Endothelial cell of umbilical vein (primary cell): ENCODE measurements at regions not wholly inside any gene's neighbourhood (a gene's known extent, or its start where the extent isn't known, plus 50 kb on each side); places are given as distances from the start of the nearest gene placed in this dataset.
"Not testable (repeated sequence)": the region's sequence is repeated elsewhere in the genome, so short reads cannot be mapped to it uniquely, and the experiment has no call there.

Experiments
- BruUV-seq: library from RNA; stranded (reverse); fragments of 400-500 nt; replicated peaks from 2 replicates; lab custom pipeline; 2021; lab: Mats Ljungman, UMichigan
- CTCF ChIA-PET: fragments of 300-600, 350-600 bp; sonication (Branson Sonifier 250); formaldehyde crosslinking; loops from one replicate; lab custom pipeline; 2021; ENCODE audit warnings: antibody characterized with exemption, inconsistent platforms; lab: Charles Lee
- POLR2A ChIA-PET: fragments of 300-600, 350-600 bp; sonication (Branson Sonifier 250); formaldehyde crosslinking; loops from one replicate; lab custom pipeline; 2021; ENCODE audit warnings: antibody characterized with exemption, inconsistent platforms; lab: Charles Lee
- DNase-seq: peaks from one replicate; pipeline ENCODE4 v3.0.0-alpha.2; 2011; ENCODE audit warnings: low read depth, low spot score
- FAIRE-seq: peaks from 2 replicates; lab custom pipeline; 2011; peaks lifted over from hg19 to GRCh38; lab: Jason Lieb, UNC
- H2AFZ ChIP-seq: 2 replicates; pipeline ENCODE4 v1.6.0; 2012; ENCODE audit warnings: low read depth, low read length, control low read depth, inconsistent platforms
- H3K27ac ChIP-seq: 2 replicates; pipeline ENCODE4 v1.5.1; 2011; ENCODE audit warnings: low read depth, mild to moderate bottlenecking, control low read depth, low read length, moderate library complexity; ENCODE audit not compliant: insufficient read depth
- H3K27me3 ChIP-seq, 2 experiments: 2 replicates each; pipeline versions ENCODE4 v1.6.0 to v1.6.1; 2011; ENCODE audit warnings: low read length in 2 of 2, mixed read lengths in 1 of 2; ENCODE audit not compliant: control insufficient read depth in 2 of 2, insufficient read depth in 2 of 2
- H3K36me3 ChIP-seq, 2 experiments: 2 replicates in 1 of 2; 3 replicates in 1 of 2; pipeline ENCODE4 v1.5.1; 2011; ENCODE audit warnings: low read length in 2 of 2, mild to moderate bottlenecking in 1 of 2, moderate library complexity in 1 of 2; ENCODE audit not compliant: control insufficient read depth in 2 of 2, insufficient read depth in 2 of 2; ENCODE audit errors: extremely low read depth in 1 of 2
- H3K4me1 ChIP-seq: 3 replicates; pipeline ENCODE4 v1.5.1; 2011; ENCODE audit warnings: mild to moderate bottlenecking, low read length; ENCODE audit not compliant: control insufficient read depth, insufficient read depth; ENCODE audit errors: extremely low read depth
- H3K4me2 ChIP-seq: 2 replicates; pipeline ENCODE4 v1.6.1; 2011; ENCODE audit warnings: low read length, control low read depth, mixed read lengths; ENCODE audit not compliant: insufficient read depth
- H3K4me3 ChIP-seq, 3 experiments: fragments of 200-600 bp in 1 of 3; sonication (generic), shearing (Covaris generic) in 1 of 3; replicated peaks in 1 of 3; 2 replicates each; pipeline ENCODE4 v1.5.1; 2011 to 2016; ENCODE audit warnings: control low read depth in 3 of 3, low read length in 3 of 3, mild to moderate bottlenecking in 2 of 3, inconsistent platforms in 1 of 3, low read depth in 1 of 3, moderate library complexity in 1 of 3; ENCODE audit not compliant: insufficient read depth in 1 of 3
- H3K79me2 ChIP-seq: 2 replicates; pipeline ENCODE4 v1.6.0; 2012; ENCODE audit warnings: low read length, inconsistent platforms; ENCODE audit not compliant: control insufficient read depth, insufficient read depth
- H3K9ac ChIP-seq: replicated peaks from 2 replicates; pipeline ENCODE3; 2011; ENCODE audit warnings: low read length, control low read depth; ENCODE audit not compliant: insufficient read depth; ENCODE audit errors: extremely low read depth
- H3K9me1 ChIP-seq: replicated peaks from 3 replicates; pipeline ENCODE4 v1.6.0; 2011; ENCODE audit warnings: mild to moderate bottlenecking, low read length; ENCODE audit not compliant: control insufficient read depth, insufficient read depth; ENCODE audit errors: extremely low read depth
- H3K9me3 ChIP-seq: replicated peaks from 2 replicates; pipeline ENCODE4 v1.5.1; 2012; ENCODE audit warnings: low read length, inconsistent platforms; ENCODE audit not compliant: control insufficient read depth, insufficient read depth
- H4K20me1 ChIP-seq: replicated peaks from 2 replicates; pipeline ENCODE3; 2011; ENCODE audit warnings: mild to moderate bottlenecking, low read length; ENCODE audit not compliant: control insufficient read depth, insufficient read depth; ENCODE audit errors: extremely low read depth
- EZH2 ChIP-seq: IDR thresholded peaks from 2 replicates; pipeline ENCODE4 v1.6.1; 2012; ENCODE audit warnings: borderline replicate concordance, low read depth, mild to moderate bottlenecking, moderate library complexity, low read length, inconsistent platforms; ENCODE audit not compliant: severe bottlenecking
- FOS ChIP-seq: IDR thresholded peaks from 2 replicates; pipeline ENCODE4 v1.6.1; 2011; ENCODE audit warnings: mild to moderate bottlenecking, low read length, moderate library complexity, borderline replicate concordance; ENCODE audit not compliant: insufficient read depth
- GATA2 ChIP-seq: IDR thresholded peaks from 2 replicates; pipeline ENCODE4 v1.7.0; 2011; ENCODE audit warnings: low read depth, mild to moderate bottlenecking, moderate library complexity, mixed read lengths, low read length; ENCODE audit not compliant: insufficient read length, insufficient read depth
- JUN ChIP-seq: IDR thresholded peaks from 2 replicates; pipeline ENCODE4 v1.6.1; 2011; ENCODE audit warnings: borderline replicate concordance, low read depth; ENCODE audit not compliant: insufficient read length, insufficient read depth
- dilution Hi-C: fragments of 300-500 bp; cut with MboI; formaldehyde crosslinking; loops from one replicate; pipeline ENCODE4 v1.15.0; 2019; ENCODE audit warnings: low sequenced_read_pairs; ENCODE audit not compliant: extremely low pct_ligation_motif_present
- intact Hi-C: fragments of 100-400 bp; cut with micrococcal nuclease; formaldehyde crosslinking; loops from one replicate; pipeline ENCODE4 v1.10.0; 2022
- TF ChIP-seq, protein P1 (sequence below), 2 donors: IDR thresholded peaks; 1 replicate in 1 of 2; 2 replicates in 1 of 2; pipeline ENCODE4 v1.5.1; 2011; ENCODE audit warnings: low read length in 2 of 2, mild to moderate bottlenecking in 2 of 2, moderate library complexity in 2 of 2, control low read depth in 1 of 2, inconsistent platforms in 1 of 2, low read depth in 1 of 2; ENCODE audit not compliant: insufficient read depth in 1 of 2; ENCODE audit errors: extremely low read depth in 1 of 2
- TF ChIP-seq, protein P2 (sequence below): IDR thresholded peaks from 2 replicates; pipeline ENCODE4 v1.6.1; 2011; ENCODE audit not compliant: insufficient read depth, insufficient read length

GRCh38 chr3:75254685-75255084 lies 409.4 kb upstream of the FRG2C start:
- Histone ChIP-seq H3K27me3 (no peaks in the 10 kb centered on the region), H3K4me1 (no peaks in the 10 kb centered on the region), H2AFZ (no peak overlapping the region), H3K4me2 (no peak overlapping the region), H3K9me1 (no peaks in the 10 kb centered on the region), H3K36me3 (no peaks in the 10 kb centered on the region), H3K9ac (no peak overlapping the region), H3K9me3 (no peaks in the 10 kb centered on the region), H3K27ac (no peak overlapping the region), H4K20me1 (no peaks in the 10 kb centered on the region), H3K4me3 (no peak overlapping the region), H3K79me2 (no peaks in the 10 kb centered on the region)
- TF ChIP-seq JUN = no peak
- TF ChIP-seq, protein P1, sequence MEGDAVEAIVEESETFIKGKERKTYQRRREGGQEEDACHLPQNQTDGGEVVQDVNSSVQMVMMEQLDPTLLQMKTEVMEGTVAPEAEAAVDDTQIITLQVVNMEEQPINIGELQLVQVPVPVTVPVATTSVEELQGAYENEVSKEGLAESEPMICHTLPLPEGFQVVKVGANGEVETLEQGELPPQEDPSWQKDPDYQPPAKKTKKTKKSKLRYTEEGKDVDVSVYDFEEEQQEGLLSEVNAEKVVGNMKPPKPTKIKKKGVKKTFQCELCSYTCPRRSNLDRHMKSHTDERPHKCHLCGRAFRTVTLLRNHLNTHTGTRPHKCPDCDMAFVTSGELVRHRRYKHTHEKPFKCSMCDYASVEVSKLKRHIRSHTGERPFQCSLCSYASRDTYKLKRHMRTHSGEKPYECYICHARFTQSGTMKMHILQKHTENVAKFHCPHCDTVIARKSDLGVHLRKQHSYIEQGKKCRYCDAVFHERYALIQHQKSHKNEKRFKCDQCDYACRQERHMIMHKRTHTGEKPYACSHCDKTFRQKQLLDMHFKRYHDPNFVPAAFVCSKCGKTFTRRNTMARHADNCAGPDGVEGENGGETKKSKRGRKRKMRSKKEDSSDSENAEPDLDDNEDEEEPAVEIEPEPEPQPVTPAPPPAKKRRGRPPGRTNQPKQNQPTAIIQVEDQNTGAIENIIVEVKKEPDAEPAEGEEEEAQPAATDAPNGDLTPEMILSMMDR (IDR thresholded peaks at IDR 0.05; ENCODE audit: extremely low read depth in 1 of 2, insufficient read depth in 1 of 2, low read depth in 1 of 2, low read length in 2 of 2) = no peak
- no peak for TF ChIP-seq FOS
- TF ChIP-seq GATA2 = no peak
- TF ChIP-seq, protein P2, sequence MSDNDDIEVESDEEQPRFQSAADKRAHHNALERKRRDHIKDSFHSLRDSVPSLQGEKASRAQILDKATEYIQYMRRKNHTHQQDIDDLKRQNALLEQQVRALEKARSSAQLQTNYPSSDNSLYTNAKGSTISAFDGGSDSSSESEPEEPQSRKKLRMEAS = no peak
- no peak for TF ChIP-seq EZH2
- no peak for DNase-seq
- ChIA-PET CTCF (interaction anchor here (1.5 kb wide), 1 partner anchor 9 kb away, joined by 3 read pairs; no protein-coding TSS in a partner anchor), POLR2A (no interaction called here)
- BruUV-seq = no TSS peak
- intact Hi-C loops = loop anchor here (10.0 kb wide), 1 partner anchor 300 kb away; no protein-coding TSS in a partner anchor
- dilution Hi-C loops = no loop called here
- no peak for FAIRE-seq

DNA sequence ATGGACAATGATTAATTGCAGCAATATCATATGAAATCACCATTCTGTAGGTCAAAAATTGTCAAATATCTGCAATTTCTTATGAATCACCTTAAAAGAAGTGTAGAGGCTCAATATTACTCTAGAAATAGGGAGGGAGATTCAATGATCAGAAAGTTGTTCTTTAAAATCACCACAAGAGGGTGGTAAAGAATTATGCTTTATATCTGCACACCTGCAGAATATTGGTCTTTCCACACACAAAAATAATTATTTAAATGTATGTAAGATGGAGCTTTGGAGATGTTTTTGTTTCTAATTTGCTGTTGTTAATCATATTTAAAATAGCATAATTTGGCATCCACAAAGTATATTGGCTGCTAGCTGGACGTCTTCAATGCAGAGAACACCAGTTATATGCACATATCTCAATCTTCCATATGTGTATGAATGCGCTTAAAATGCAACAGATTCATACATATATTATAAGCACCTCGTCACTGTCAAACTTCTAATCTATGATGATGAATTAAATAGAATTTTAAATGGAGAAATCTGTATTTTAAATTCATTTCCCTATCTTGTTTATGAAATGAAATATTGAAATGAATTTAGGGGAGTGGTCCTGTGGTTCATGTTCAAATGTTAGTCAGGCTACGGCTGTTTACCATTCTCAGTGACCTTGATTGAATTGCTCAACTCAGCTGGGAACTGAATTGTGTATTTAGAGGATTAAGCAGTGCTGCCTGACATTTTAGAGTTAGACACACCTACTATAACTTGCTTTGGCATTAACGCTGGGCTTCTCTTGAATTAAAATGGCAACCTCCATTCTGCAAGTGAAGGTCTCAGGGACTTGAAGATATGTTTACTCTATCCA lies 405.1 kb upstream of the FRG2C start:
- dilution Hi-C loops, H3K4me1 ChIP-seq, H3K9me3 ChIP-seq, DNase-seq, H4K20me1 ChIP-seq, H3K4me2 ChIP-seq, H3K36me3 ChIP-seq, H2AFZ ChIP-seq, BruUV-seq, H3K4me3 ChIP-seq, H3K27me3 ChIP-seq, H3K79me2 ChIP-seq, H3K27ac ChIP-seq, POLR2A ChIA-PET, H3K9ac ChIP-seq, H3K9me1 ChIP-seq: not testable (repeated sequence)
- intact Hi-C loops = loop anchor here (1.0 to 10.0 kb wide), 2 partner anchors 170 to 296 kb away; no protein-coding TSS in a partner anchor
- FAIRE-seq = peak; percentile 18
- CTCF ChIA-PET = interaction anchor here (1.3 to 2.4 kb wide), 5 partner anchors 11 to 321 kb away, joined by 3 to 15 read pairs (median 8); no protein-coding TSS in a partner anchor

- CTCF ChIA-PET = interaction anchor here (1.0 kb wide), 1 partner anchor 319 kb away, joined by 4 read pairs; no protein-coding TSS in a partner anchor
- H3K27me3 ChIP-seq, H3K9ac ChIP-seq, H3K27ac ChIP-seq, H3K4me3 ChIP-seq, H4K20me1 ChIP-seq, H3K4me1 ChIP-seq, DNase-seq, H3K9me3 ChIP-seq, FAIRE-seq, H2AFZ ChIP-seq, H3K79me2 ChIP-seq, BruUV-seq, POLR2A ChIA-PET, H3K9me1 ChIP-seq, H3K36me3 ChIP-seq, H3K4me2 ChIP-seq, dilution Hi-C loops, intact Hi-C loops: not testable (repeated sequence)
Observed at GRCh38 chr3:75260975-75261374, 403.2 kb upstream of the FRG2C start.
